HPDE6-E6E7 (cell line): ENCODE measurements at regions not wholly inside any gene's neighbourhood (a gene's known extent, or its start where the extent isn't known, plus 50 kb on each side); places are given as distances from the start of the nearest gene placed in this dataset.
A peak's percentile ranks its signal among the peaks of the same experiment; 100 is the strongest.
"Not testable (repeated sequence)": the region's sequence is repeated elsewhere in the genome, so short reads cannot be mapped to it uniquely, and the experiment has no call there.

Experiments used
- DNase-seq: peaks from one replicate; pipeline ENCODE4 v3.0.0; 2011; ENCODE audit warnings: missing footprints; ENCODE audit errors: extremely low spot score

DNA sequence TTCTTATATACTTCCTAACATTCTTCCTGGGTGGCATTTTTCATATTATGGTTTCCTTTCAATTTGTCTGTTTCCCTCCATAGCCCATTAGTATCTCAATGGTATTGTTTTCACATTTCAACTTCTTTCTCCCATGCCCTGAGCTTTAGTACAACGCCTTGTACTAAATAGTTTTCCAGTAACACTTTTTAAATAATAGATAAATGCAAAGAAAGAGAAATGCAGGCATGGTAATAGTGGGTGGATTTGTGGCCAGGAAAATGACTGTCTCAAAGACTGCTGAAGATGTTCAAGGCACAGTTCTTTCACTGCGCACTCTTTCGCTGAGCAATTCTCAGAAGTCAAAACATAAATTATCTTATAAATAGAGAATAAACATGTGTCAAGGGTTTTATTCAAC lies 145.1 kb downstream of the LCA5 start:
- DNase-seq = no peak

GRCh38 chr6:79391480-79391879 lies 145.8 kb downstream of the LCA5 start:
- DNase-seq = no peak

DNA sequence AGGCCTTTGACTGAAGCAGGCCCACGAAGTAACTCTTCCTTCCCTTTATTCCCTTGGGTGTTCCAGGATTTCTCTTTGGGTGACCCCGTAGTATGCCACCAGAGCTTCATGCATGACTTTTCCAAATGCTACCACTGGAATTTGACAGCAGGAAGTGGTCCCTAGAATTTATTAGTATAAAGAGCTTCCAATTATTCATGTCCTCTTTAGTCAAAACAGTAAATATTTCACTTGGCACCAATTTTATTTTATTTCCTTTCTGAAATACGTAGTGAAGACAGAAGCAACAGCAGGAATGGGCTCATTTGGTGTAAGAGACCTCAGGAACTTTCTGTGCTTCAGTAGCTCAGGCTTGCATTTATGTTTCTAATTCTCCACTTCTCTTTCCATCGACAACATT lies 151.3 kb downstream of the LCA5 start:
- DNase-seq = no peak

GRCh38 chr6:79385333-79385732 lies 150.9 kb upstream of the HMGN3 start:
- no peak for DNase-seq

DNA sequence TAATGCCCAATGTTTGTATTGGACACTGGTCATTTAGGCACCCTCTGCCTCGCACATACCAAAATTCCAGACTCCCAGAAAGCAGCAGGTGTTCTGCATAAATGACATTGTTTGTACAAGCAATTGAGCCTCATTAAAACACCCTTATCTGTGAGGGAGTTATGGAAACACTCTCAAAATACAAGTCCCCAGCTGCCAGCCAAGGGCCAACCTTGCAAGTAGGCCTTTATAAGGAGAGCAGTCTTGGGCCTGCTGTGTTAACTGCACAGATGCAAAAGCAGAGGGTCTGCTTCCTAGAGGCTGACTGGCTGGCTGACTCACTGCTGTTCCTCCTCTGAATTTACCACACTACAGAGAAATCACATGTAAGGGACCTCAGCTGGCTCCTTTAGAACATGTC lies 150.4 kb upstream of the HMGN3 start:
- DNase-seq = no peak

DNA sequence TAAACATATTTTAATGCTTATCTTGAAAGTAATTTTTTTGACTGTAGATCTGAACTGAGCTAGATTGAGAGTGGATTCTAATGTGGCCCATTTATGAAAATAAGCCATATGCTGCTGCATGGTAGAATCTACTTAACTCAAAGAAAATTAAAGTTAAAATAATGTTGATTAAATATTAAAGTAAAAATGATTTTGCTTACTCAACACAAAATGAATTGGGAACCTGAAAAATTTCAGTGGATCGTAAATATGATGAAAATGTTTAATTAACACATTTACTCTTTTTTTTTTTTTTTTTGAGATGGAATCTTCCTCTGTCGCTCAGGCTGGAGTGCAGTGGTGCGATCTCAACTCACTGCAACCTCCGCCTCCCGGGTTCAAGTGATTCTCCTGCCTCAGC lies 144.5 kb upstream of the HMGN3 start:
- DNase-seq = no peak

- no peak for DNase-seq
These were observed 143.4 kb upstream of the HMGN3 start for GRCh38 chr6:79377888-79378348.

DNA sequence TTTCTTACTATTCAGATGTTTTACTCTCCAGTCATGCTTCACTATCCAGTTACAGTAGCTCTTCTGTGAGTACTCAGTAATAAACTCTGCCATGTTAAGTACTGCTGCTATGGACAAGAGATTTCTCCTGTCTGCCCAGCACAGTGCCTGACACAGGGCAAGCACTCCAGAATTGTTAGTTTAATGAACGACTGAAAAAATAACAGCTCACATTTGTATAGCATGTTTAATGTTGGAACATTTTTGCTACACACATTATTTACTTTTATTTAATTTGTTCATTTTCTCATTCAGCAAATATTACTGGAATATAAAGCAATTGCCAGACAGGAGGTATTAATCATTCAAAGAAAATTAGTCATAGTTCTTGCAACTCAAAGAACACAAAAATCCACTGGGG lies 142.6 kb upstream of the HMGN3 start:
- no peak for DNase-seq

DNA sequence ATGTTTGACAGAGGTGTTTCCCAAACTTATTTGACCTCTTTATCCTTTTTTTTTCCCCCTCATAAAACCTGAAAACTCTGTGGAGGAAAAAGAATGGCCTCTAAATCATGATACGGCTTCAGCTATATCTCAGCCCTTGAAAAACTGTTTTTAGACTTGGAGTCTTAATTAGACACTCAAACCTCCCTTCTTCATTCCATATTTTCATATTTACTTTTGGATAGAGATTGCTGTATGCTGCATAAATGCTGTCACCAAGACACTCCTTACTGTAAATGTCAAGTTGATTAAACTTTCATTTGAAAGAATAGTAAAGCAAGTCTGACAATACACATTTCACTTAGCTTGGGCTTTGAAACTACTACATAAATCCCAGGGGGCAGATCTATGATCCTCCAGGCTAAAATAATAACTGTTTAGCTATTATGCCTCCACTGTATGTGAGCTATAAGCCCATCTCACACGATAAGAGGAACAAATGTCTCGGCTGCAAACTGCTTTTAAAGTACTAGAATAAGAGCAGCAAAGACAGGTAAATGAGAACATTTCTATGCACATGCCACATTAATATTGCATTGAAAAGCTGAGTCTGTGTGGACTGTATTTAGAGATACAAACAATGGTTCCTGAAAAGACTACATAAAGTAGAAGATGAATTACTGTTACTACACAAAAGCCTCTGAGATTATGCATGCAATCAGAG lies 141.3 kb upstream of the HMGN3 start:
- no peak for DNase-seq

GRCh38 chr6:79374308-79374707 lies 139.8 kb upstream of the HMGN3 start:
- no peak for DNase-seq

DNA sequence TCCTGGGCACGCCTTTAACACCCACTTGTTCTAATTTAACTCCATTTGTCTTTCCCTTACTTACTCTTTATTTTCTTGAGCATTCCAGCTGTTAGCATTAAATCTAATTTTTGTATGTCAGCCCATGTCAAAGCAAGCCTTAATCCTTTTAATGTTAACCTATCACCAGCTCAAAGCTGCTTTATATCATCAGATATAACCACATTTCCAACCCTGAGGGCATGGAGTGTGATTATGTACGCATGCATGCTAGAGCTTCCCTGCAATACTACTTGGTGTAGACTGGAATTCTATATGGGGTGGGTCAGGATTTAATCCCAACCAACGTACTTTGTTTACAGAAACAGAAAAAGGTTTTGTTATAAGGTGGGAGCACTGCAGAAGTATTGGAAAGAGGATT lies 139.4 kb upstream of the HMGN3 start:
- DNase-seq = no peak

- DNase-seq = no peak
These were observed 138.8 kb upstream of the HMGN3 start for GRCh38 chr6:79373246-79373645.

DNA sequence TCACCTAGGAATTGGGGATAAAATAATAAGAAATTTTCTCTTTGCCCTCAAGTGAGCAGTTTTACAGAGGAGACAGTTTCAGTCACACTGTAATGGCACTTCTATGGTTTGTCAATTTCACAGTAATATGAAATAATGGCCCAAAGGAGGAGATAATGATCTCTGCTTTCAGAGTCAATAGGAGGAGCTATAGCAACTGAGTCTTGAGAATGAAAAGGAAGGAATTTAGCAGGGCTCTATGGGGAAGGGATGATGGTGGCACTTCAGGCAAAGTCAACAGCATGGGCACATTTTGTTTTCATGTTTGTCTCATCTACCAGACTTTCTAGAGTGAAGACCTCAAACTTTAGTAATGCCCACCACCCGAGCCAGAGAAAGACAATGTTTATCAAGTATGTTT lies 138.3 kb upstream of the HMGN3 start:
- DNase-seq = no peak

DNA sequence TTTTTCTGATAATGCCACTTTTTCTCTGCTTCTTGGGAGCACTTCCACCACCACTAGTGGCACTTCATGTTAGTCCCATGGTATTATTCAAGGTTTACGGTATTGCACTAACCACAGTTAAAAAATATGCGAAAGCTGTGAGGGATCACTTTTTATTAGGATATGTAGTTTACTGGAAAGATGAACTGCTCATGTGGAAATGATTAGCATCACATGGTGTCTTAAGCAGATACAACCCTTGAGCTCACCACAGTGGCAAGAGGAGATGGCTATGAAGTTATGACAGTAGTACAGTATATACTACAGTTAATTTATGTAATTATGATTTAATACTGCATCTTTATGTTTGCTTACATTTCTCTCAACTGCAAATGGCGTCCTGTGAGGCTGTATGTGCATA lies 134.5 kb upstream of the HMGN3 start:
- DNase-seq = no peak

DNA sequence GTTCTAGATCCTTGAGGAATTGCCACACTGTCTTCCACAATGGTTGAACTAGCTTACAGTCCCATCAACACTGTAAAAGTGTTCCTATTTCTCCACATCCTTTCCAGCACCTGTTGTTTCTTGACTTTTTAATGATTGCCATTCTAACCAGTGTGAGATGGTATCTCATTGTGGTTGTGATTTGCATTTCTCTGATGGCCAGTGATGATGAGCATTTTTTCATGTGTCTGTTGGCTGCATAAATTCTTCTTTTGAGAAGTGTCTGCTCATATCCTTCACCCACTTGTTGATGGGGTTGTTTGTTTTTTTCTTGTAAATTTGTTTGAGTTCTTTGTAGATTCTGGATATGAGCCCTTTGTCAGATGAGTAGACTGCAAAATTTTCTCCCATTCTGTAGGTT lies 129.0 kb upstream of the HMGN3 start:
- DNase-seq = not testable (repeated sequence)

DNA sequence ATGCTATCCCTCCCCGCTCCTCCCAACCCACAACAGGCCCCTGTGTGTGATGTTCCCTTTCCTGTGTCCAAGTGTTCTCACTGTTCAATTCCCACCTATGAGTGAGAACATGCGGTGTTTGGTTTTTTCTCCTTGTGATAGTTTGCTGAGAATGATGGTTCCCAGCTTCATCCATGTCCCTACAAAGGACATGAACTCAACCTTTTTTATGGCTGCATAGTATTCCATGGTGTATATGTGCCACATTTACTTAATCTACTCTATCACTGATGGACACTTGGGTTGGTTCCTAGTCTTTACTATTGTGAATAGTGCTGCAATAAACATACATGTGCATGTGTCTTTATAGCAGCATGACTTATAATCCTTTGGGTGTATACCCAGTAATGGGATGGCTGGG lies 126.6 kb upstream of the HMGN3 start:
- DNase-seq = not testable (repeated sequence)

GRCh38 chr6:79353226-79353625 lies 118.7 kb upstream of the HMGN3 start:
- no peak for DNase-seq

DNA sequence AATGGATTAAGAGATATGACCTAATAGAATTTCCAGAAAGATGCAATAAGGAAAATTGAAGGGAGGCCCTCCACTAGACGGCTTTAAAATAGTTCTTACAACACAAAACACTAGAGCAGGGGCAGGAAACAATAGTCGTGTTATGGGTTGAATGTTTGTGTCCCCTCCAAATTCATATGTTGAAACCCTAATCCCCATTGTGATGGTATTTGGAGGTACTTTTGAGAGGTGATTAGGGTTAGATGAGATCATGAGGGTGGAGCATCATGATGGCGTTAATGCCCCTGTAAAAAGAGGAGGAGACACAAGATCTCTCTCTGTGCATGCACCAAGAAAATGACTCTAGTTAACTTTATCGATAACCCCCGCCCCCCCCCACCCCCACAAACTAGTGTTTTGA lies 104.0 kb upstream of the HMGN3 start:
- no peak for DNase-seq

DNA sequence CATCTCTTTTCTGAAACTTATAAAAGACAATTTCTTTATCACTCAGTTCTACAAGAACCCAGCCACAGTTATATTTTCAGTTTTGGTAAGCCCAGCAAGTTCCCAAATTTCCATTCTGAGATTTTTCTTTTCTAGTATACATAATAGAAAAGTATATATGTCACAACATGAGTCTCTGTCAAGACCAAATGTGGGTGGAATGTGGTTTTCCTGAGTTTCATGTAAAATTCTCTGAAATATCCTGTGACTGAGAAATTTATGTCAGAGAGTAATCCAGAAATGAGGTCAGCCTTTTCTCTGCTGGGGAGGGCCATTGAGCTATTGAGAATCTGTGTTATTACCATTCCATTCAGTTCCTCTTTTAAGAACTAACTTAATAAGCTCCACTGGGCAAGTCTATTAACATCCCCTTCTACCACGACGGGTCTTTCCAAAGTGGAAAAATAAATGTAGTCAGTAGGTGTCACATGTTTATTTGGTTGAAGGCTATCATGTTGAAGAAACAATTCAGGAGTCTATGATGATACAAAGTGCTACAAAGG lies 100.7 kb upstream of the HMGN3 start:
- DNase-seq = no peak

- no peak for DNase-seq
These were observed 100.2 kb upstream of the HMGN3 start for GRCh38 chr6:79334674-79335073.

GRCh38 chr6:79330704-79331103 lies 96.2 kb upstream of the HMGN3 start:
- no peak for DNase-seq

DNA sequence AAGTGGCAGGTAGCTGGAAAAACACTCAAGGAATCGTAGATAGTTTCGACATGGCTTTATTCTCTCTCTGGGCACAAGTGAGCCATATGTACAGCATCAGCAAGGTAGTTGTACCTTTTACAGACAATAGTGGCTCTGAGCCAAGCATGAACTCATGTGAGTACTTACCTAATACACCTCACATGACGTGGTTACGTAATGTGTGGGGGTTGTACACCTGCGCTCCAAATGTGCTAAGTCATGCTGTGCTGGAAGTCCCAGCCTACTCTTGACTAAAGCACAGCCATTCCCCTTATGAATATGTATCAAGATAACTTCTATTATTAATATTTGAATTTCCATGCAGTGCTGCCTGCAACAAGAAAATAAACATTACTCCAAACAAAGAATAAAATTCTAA lies 78.8 kb upstream of the HMGN3 start:
- DNase-seq = peak; percentile 34

GRCh38 chr6:79307321-79308036 lies 73.0 kb upstream of the HMGN3 start:
- no peak for DNase-seq
